NCI-H2196 (cell line): ENCODE measurements at regions not wholly inside any gene's neighbourhood (a gene's known extent, or its start where the extent isn't known, plus 50 kb on each side); places are given as distances from the start of the nearest gene placed in this dataset.

ENCODE experiments used
- DNase-seq: peaks from one replicate; lab custom pipeline; 2025; ENCODE audit not compliant: unreplicated experiment; lab: John Stamatoyannopoulos, UW

DNA sequence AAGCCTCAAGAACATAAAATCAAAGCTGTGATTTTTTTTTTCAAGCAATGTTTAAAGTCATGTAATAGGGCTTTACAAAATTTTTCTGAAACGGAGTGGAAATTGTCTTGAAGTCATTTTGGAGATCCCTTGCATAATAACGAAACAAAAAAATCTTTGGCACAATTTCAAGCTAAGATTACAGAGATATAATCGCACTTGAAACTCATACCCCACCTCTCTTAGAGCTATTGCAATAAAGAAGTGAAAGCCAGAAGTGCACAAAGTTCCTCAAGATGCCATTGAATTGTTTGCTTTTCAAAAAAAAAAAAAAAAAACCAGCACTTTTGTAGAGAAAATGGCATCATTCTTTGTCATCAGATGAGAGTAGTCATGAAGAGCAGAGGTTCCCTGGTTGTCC lies 152.3 kb downstream of the PAX3 start:
- DNase-seq: no peak

DNA sequence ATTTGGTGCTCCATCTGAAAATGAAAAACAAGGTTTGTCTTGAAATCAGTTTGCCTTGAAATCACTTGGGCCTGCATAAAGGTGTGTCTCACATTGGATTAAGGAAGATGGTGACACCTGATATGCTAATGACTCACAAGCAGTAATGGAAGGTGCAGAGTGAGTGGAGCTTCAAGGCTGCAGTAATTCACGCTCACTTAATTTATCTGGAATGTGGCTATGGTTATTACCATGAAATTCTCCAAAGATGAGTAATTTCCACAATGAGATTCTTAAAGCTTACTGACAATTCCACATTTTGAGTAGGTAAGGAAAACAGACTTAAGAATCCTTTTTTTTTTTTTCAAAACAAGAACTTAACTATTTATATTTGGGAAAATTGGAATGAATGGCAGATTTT lies 156.8 kb downstream of the PAX3 start:
- no peak for DNase-seq

DNA sequence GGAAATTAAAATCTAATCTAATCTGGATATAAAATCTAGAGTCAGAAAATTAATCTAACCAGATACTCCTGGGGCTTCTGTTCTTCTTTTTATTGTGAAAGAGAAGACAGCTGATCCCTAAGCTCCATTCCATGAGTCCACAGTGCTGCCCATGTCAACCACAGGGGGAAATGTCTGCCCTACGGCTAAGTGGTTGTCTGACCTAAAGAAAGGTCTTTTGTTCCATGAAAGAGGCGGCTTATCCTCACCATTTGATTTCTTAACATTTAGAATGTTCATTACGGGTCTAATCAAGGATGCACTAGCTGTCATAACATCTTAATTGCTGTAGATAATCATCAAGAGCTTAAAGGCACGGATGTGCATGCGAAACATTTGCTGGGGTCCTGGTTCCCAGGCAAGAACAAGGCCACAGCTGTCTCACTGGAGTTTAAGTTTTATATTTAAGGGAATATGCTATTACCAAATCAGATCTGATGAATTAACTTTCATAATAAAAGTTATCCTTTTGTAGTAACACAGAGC lies 162.6 kb downstream of the PAX3 start:
- DNase-seq: no peak

DNA sequence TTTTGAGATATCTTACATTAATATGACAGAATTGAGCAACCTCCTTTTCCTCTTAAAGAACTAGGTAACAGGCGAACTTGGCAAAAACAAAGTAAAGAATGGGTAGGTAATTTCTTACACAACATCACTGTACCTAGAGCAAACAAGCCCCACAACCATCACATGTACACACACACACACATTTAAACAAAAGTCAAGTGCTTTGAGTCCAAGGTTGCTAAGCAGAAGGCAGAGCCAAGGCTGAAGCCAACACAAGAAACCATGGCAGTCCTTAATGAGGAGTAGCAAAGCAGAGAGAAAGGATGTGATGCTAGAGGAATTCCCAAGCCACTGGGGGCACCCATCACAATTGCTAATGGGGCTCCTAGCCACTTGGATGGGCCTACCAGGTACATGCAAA lies 164.1 kb downstream of the PAX3 start:
- DNase-seq: no peak

DNA sequence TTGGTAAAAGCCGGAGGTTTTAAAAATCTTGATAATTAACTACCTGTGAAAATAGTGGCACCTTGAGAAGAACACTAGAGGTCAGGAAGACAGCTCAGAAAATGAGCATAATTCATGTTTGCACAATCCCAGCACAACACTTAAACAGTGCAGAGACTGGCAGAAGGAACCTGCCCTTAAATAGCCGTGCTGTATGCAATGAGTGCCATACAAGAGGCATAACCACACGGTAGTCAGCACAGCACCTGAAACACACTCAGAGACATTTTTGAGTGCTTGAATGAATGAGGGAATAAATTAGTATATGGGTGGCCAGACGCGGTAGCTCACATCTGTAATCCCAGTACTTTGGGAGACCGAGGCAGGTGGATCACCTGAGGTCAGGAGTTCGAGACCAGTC lies 164.9 kb downstream of the PAX3 start:
- no peak for DNase-seq

DNA sequence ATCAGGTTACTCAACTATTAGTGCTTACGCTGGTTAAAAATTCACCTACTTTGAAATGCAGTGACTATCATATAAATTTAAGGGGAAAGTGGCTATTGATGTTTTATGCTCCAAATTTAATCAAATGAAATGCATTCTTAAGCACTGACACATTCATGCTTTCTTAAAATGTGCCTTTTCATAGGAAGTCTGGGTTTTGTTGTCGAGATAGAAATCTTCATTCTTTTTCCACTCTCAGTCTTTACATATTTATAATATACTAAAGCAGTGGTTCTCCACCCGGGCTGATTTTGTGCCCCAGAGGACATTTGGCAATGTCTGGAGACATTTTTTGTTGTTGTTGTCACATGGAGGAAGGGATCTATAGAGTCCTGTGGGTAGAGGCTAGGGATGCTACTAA lies 167.9 kb downstream of the PAX3 start:
- DNase-seq: no peak

DNA sequence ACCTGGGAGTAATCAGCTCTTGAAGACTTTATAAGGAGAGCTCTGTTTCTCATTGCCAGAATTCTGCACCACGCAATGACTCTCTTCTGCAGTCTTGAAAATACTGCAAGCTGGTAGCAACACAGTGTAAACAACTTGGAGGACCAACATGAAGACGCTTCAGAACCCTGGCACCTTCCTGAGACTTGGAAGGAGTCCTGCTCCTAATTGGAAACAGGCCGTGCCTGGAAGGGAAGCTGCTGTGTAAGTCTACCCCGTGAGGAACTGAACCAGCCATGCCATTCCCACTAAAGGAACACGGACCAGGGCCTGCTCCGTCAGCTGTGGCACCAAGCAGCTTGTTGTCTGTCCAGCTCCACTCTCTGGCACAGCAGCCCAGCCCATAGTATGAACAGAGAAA lies 171.1 kb downstream of the PAX3 start:
- no peak for DNase-seq

DNA sequence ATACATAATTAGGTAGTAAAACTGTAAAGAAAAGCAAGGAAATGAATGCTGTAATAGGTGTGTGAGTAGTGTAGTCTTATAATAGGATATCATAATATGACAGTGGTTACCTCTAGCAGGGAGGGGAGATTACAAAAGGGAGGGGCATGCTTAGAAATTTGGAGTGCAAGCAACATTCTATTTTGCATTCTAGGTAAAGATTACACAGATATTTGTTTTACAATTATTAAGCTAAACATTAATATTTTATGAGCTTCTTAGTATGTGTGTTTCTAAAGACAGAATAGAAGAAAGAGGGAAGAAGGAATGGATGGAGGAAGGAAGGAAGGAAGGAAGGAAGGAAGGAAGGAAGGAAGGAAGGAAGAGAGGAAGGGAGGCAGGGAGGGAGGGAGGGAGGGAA lies 177.9 kb downstream of the PAX3 start:
- DNase-seq: no peak

DNA sequence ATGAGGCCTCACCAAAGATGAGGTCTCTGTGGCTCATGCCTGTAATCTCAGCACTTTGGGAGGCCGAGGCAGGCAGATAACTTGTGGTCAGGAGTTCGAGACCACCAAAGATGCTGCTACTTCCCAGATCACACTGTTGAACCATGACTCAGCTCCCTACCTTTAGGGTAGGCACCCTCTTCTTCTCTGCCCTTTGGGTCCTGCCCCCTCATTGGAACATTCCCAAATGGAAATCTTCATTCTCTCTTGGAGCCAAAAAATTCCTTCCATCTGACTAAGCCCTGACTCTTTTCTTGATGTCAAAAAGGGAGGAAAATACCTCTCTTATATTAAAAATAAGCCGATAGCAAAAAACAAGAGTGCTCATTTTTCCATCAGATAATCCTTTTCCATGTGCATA lies 183.5 kb downstream of the PAX3 start:
- no peak for DNase-seq

DNA sequence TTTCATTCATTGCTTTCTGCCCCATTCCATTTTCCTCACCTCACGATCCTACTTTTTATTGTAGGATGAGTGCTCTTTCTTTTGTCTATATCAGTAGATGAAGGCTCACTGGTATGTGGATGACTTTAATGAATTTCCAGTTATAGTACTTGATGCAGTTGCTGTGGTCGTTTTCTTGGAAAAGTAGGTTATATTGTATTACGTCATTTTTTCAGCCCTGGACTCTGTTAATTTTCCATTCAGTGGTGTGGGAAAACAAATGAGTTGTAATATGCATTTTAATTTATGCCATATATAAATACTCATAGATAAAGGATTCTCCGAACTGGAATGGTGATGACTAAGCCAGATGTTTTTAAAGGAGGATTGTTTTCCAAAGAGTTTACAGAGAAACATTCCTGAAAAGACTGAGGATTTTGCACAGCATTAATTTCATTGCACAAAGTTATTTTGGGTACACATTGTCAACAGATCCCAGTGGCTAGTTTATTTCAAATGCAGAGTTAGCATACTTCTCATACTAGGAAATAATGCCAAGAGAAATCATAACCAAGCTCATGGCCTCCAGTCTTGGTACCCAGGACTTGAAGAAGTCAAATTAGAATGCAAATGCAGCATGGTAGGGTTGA lies 189.7 kb downstream of the PAX3 start:
- no peak for DNase-seq

DNA sequence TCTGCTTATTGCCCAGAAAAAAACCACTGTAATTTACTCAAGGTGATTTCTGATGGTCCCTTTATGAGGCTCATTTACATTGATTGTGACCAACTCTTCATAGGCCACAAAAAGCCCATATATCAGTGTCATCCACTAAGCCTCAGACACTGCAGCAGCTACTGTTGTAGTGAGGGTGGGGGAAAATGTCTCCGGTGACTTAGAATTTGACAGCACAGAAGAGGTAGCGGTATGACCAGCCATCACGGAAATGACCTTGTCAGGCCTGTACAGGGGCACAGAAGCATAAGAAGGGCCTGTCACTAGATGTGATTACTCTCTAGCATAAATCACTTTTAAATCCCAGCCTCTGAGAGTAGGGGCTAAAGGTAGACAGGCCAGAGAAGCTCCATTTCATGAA lies 190.3 kb downstream of the PAX3 start:
- DNase-seq: no peak

DNA sequence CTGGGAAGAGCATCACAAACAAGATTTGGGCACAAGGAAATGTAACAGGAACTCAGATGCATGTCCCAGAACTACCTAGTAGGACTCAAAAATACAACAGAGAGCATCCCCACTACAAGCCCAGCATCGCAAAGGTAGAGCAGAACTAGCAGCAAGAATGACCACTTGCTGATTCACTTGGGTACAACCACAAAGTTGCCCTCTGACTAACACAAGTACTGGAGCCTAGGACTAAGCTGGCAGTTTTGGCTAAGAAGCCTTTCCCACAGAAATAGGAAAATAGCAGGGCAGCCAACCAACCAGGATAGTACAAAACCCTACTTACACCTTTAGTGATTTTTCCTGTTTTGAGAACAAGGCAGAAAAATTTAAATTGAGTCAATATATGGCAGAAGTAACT lies 193.8 kb downstream of the PAX3 start:
- no peak for DNase-seq

DNA sequence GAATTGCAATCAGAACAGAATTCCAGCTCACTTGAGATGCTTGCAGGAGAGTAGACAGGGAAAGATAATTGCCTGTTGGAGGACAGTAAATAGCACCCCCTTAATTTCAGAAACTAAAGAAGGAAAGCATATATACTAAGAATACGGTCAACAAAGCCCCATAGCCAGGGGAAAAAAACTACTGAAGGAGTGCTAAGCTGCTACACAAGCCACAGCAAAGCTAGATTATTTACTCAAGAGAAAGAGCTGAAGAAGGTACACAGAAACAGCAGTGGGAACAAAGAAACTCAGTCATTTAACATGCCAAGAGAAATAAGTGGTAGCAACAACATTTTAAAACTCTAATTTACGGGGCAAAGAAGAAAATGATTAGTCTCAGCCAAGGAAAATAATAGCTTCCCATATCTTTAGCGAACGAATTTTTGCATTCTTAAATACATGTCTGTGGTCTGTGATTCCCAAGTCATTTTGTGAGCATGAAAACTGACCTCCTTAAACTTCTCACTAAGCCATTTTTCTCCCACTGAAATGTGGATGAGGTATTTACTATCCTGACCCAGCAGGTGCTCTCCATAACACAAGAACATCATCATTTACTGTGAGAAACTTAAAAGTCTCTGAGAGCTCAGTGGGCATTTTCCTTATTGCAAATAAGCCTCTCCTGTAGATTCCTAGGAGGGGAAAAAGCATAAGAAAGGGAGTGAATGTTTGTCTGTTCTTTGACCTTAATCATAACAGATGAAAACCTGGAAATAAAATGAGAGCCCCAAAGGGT lies 196.0 kb downstream of the PAX3 start:
- no peak for DNase-seq

DNA sequence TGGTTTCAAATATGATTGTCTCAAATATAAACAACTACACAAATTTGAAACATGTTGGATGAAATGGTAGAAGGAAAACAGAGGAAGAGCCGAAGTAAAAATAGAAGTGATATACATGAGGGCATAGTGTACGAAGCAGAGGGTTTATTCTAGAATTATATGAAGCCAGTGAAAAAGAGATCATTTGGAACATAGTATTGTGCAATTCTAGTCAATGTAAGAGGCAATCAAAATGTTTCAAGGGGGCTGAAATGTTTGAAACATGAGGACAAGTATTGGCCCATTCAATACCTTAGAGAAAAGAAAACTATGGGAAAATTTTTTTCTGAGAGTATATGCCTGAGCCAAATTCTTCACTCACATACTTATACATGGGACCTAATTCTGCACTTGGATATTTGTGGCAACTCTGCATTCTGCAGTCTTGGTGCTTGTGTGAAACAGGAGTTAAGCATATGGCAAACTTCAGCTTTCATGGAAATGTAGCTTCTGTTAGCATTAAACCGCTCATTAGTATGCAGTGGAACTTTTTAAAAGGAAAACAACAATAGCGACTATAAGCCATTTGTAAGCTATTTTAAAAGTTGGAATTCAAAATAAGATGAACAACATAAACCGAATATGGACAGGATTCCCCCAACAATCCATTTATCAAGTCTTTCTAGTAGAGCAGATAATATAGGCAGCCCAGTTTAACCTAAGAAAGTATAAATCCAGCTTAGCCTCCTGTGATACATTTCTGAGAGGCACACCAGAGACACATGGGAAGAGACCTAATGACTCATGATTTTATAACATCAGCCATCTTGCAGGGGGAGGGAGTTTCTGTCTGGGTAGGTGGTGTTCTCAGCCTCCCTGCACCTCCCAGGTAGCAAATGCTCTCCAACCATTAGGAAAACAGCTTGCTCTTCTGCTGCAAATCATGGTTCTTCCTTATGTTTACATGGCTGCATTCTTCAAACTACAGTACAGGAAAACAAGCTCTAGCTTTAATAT lies 197.8 kb downstream of the PAX3 start:
- no peak for DNase-seq

DNA sequence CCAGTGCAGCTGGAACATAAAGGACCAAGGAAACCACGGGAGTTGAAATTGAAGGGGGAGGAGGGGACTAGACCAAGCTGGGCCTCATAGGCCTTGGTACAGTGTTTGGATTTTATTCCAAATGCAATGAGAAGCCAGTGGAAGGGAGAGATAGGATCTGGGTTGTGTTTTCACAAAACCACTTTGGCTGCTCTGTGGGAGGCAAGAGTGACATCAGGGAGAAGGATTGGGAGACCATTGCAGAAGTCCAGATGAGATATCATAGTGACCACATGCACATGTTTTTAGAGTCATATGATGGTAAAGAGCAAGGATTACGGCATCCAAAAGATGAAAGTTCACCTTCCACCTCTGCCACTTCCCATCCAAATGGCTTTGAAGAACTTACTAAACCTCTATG lies 210.2 kb downstream of the PAX3 start:
- DNase-seq: no peak

DNA sequence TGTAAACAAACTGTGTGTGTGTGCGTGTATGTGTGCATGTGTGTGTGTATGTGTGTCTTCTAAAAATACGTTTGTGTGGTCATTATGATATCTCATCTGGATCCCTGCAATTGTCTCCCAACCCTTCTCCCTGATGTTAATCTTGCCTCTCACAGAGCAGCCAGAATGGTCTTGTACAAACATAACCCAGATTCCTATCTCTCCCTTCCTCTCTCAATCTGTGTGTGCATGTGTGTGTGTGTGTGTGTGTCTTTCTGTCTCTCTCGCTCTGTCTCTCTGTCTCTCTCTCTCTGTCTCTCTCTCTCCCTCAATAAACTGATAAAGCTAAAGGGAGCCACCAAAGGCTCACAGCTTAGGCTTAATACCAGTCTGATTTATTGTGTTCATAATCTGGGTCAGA lies 210.8 kb downstream of the PAX3 start:
- no peak for DNase-seq

DNA sequence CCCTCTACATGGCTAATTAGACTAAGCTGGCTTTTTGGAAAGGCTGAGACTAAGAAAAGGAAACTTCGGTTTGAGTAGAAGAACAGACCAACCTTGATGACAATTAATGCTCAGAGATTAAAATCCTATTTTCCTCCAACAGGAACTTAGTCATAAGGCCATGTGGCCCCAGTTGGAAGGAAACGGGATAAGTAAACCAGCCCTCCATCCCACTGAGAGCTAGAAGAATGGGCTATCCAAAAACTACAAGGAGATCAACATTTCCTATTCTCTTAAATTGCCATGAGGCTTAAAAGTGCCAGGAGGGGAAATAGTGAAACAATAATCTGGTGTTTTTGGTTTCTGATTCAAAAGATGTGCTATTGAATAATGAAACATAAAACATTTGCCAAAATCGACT lies 216.6 kb downstream of the PAX3 start:
- no peak for DNase-seq

DNA sequence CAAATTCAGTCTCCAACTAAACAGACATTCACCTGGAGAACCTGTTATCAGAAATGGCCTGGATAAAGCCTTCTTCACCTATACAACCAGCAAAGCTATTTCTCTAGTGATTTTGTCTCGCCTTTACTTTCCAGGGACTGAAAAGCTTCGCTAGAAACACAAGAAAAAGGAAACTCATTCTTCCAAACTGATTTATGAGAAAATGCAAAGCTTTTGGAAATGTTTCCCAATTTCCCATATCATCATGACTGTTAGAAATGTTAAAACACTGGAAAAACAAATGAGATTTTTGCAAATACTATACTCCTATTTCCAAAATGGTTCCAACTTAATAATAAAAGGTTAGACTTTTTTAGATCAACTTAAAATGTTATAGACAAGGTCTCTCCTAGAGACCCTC lies 218.7 kb downstream of the PAX3 start:
- DNase-seq: no peak

DNA sequence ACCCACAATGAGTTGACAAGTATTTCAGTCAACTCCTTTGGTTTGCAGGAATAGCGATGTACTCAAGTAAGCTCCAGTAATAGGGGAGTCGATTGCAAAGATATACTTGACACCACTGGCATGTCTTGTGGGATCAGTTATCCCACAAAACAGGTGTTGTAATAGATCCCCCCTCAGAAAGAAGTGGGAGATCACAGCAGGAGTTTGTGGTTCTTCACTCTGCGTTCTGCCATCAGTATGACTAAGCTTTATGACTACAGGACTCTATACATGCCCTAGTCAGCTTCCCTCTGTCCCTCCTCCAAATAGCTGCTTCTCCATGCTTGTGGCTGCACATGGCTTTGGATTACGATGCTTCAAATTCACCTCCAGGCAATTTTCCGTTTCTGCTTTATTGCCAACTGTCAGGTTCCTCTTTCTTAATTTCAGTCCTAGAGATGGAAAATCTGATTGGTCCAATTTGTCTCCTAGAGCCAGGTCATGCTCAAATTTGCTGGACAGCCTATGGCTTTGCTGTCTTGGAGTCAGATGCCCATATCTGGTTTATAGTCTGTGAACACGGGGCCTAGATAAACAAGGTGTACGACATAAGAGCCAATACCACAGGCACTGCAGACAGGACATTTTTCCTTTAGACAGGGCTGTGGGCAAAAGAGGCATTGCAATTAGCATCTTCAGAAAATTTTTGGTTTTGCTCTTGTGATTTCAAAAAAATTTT lies 221.7 kb downstream of the PAX3 start:
- DNase-seq: no peak

DNA sequence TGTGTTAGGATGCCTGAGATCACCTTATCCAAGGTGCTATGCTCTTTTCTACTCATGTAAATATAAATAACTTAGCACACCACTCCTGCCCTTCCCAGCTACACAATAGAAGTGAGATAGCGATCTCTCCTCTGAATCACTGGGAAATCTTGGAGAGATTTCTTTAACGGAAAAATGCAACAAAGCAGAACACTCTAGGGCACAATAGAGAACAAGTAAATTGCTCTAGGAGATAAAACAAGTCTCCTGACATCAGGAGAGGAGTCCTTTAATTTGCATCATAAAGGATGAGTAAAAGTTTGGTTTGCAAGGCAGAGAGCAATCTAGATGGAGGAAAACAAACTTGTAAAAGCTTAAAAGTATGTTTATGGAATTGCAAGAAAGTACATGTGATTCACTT lies 224.1 kb downstream of the PAX3 start:
- no peak for DNase-seq

DNA sequence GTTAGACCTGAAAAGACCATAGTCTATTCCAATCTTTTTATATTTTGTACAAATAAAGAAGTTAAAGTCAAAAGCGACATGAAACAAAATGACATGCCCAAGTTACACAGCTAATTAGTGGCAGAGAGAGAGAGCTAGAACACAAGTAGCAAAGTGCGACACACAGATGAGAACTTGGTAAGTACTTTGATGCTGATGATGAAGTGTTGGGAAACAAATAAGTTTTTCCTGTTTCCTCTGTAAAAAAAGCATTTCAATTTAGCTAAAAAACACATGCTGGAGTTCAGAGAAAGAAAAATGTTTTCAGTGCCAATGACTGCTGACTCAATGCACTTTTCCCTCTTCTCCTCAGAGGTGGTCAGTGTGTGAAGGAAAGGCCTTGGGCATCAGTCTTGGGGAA lies 226.9 kb downstream of the PAX3 start:
- no peak for DNase-seq
